Neural progenitor cell (in vitro differentiated cells): ENCODE measurements at regions not wholly inside any gene's neighbourhood (a gene's known extent, or its start where the extent isn't known, plus 50 kb on each side); places are given as distances from the start of the nearest gene placed in this dataset.

ENCODE experiments used
- CTCF ChIP-seq: fragments of 200-600 bp; sonication (generic); IDR thresholded peaks from 2 replicates; pipeline ENCODE4 v1.5.1; 2017; ENCODE audit warnings: antibody characterized with exemption, mild to moderate bottlenecking
- EZH2 ChIP-seq: fragments of 200-600 bp; sonication (generic); IDR thresholded peaks from 2 replicates; pipeline ENCODE4 v1.6.1; 2017; ENCODE audit warnings: antibody characterized with exemption, mild to moderate bottlenecking, moderate library complexity

GRCh38 chr2:236947896-236948295 lies 137.8 kb upstream of the COPS8 start:
- TF ChIP-seq CTCF (no peak), EZH2 (no peak)
